Activated naive CD8-positive, alpha-beta T cell treated with anti-CD3 and anti-CD28 coated beads for 36 hours (primary cell): ENCODE measurements at regions not wholly inside any gene's neighbourhood (a gene's known extent, or its start where the extent isn't known, plus 50 kb on each side); places are given as distances from the start of the nearest gene placed in this dataset.

Experiments
- DNase-seq: peaks from one replicate; pipeline ENCODE4 v3.0.0; 2021
- H3K27ac Mint-ChIP-seq: one replicate; pipeline ENCODE4 v1.8.0; 2022; ENCODE audit warnings: mild to moderate bottlenecking, moderate library complexity, mixed read lengths
- H3K27me3 Mint-ChIP-seq: one replicate; pipeline ENCODE4 v1.8.0; 2022; ENCODE audit warnings: mild to moderate bottlenecking, mixed read lengths
- H3K36me3 Mint-ChIP-seq: one replicate; pipeline ENCODE4 v1.8.0; 2021; ENCODE audit warnings: mild to moderate bottlenecking, mixed read lengths
- H3K4me1 Mint-ChIP-seq: one replicate; pipeline ENCODE4 v1.8.0; 2021; ENCODE audit warnings: mixed read lengths
- H3K4me3 Mint-ChIP-seq: one replicate; pipeline ENCODE4 v1.8.0; 2022; ENCODE audit warnings: mild to moderate bottlenecking, moderate library complexity, mixed read lengths
- H3K9me3 Mint-ChIP-seq: one replicate; pipeline ENCODE4 v1.8.0; 2022; ENCODE audit warnings: mixed read lengths

- Mint-ChIP-seq H3K9me3 (peaks cover 6% of the 10 kb centered on the region), H3K4me1 (no peaks in the 10 kb centered on the region), H3K36me3 (no peaks in the 10 kb centered on the region), H3K27me3 (peaks cover 3% of the 10 kb centered on the region), H3K4me3 (no peak overlapping the region), H3K27ac (no peak overlapping the region)
- no peak for DNase-seq
Observed at GRCh38 chr2:55973673-55974072, 50.1 kb upstream of the EFEMP1 start.

- Mint-ChIP-seq H3K27ac (no peak overlapping the region), H3K36me3 (no peaks in the 10 kb centered on the region), H3K27me3 (no peaks in the 10 kb centered on the region), H3K9me3 (peaks cover 10% of the 10 kb centered on the region), H3K4me1 (no peaks in the 10 kb centered on the region), H3K4me3 (no peak overlapping the region)
- no peak for DNase-seq
Observed at GRCh38 chr2:55976681-55977080, 53.1 kb upstream of the EFEMP1 start.

- no peak for DNase-seq
- no peaks in the 10 kb centered on the region for H3K4me1 Mint-ChIP-seq
- no peaks in the 10 kb centered on the region for H3K27me3 Mint-ChIP-seq
- H3K4me3 Mint-ChIP-seq, result no peak overlapping the region
- H3K27ac Mint-ChIP-seq, result no peak overlapping the region
- no peaks in the 10 kb centered on the region for H3K36me3 Mint-ChIP-seq
- H3K9me3 Mint-ChIP-seq, result peaks cover under 1% of the 10 kb centered on the region
Observed at GRCh38 chr2:55985406-55985805, 61.8 kb upstream of the EFEMP1 start.

- DNase-seq, result no peak
- Mint-ChIP-seq H3K4me1 (no peaks in the 10 kb centered on the region), H3K27me3 (no peaks in the 10 kb centered on the region), H3K36me3 (no peaks in the 10 kb centered on the region), H3K9me3 (no peaks in the 10 kb centered on the region), H3K4me3 (no peak overlapping the region), H3K27ac (no peak overlapping the region)
Observed at GRCh38 chr2:55986001-55986400, 62.4 kb upstream of the EFEMP1 start.

- H3K9me3 Mint-ChIP-seq, result no peaks in the 10 kb centered on the region
- H3K27ac Mint-ChIP-seq, result no peak overlapping the region
- DNase-seq, result no peak
- H3K27me3 Mint-ChIP-seq, result peaks cover 4% of the 10 kb centered on the region
- no peak overlapping the region for H3K4me3 Mint-ChIP-seq
- no peaks in the 10 kb centered on the region for H3K4me1 Mint-ChIP-seq
- H3K36me3 Mint-ChIP-seq, result no peaks in the 10 kb centered on the region
Observed at GRCh38 chr2:55986700-55987440, 63.3 kb upstream of the EFEMP1 start.

- H3K27ac Mint-ChIP-seq, result no peak overlapping the region
- H3K9me3 Mint-ChIP-seq, result no peaks in the 10 kb centered on the region
- H3K27me3 Mint-ChIP-seq, result peaks cover 4% of the 10 kb centered on the region
- no peak overlapping the region for H3K4me3 Mint-ChIP-seq
- H3K4me1 Mint-ChIP-seq, result no peaks in the 10 kb centered on the region
- no peak for DNase-seq
- H3K36me3 Mint-ChIP-seq, result no peaks in the 10 kb centered on the region
Observed at GRCh38 chr2:55989405-55989804, 65.8 kb upstream of the EFEMP1 start.

GRCh38 chr2:55992455-55992854, 68.9 kb upstream of the EFEMP1 start:
- Mint-ChIP-seq H3K9me3 (no peaks in the 10 kb centered on the region), H3K4me1 (no peaks in the 10 kb centered on the region)

GRCh38 chr2:55993685-55994084, 70.1 kb upstream of the EFEMP1 start:
- Mint-ChIP-seq H3K4me3 (no peak overlapping the region), H3K27me3 (peaks cover 4% of the 10 kb centered on the region), H3K9me3 (no peaks in the 10 kb centered on the region), H3K27ac (no peak overlapping the region), H3K36me3 (no peaks in the 10 kb centered on the region), H3K4me1 (no peaks in the 10 kb centered on the region)
- DNase-seq, result no peak

More at GRCh38 chr2:55992455-55992854, 68.9 kb upstream of the EFEMP1 start:
- H3K36me3 Mint-ChIP-seq, result no peaks in the 10 kb centered on the region
- no peak overlapping the region for H3K27ac Mint-ChIP-seq
- peaks cover 4% of the 10 kb centered on the region for H3K27me3 Mint-ChIP-seq
- no peak for DNase-seq
- H3K4me3 Mint-ChIP-seq, result no peak overlapping the region

- H3K9me3 Mint-ChIP-seq, result no peaks in the 10 kb centered on the region
- no peak for DNase-seq
- H3K27me3 Mint-ChIP-seq, result peaks cover 4% of the 10 kb centered on the region
- no peaks in the 10 kb centered on the region for H3K4me1 Mint-ChIP-seq
- no peak overlapping the region for H3K4me3 Mint-ChIP-seq
- no peaks in the 10 kb centered on the region for H3K36me3 Mint-ChIP-seq
- H3K27ac Mint-ChIP-seq, result no peak overlapping the region
Observed at GRCh38 chr2:55995211-55995610, 71.6 kb upstream of the EFEMP1 start.

- Mint-ChIP-seq H3K36me3 (no peaks in the 10 kb centered on the region), H3K27ac (no peak overlapping the region), H3K9me3 (no peaks in the 10 kb centered on the region), H3K4me3 (no peak overlapping the region), H3K4me1 (no peaks in the 10 kb centered on the region), H3K27me3 (peaks cover 4% of the 10 kb centered on the region)
- DNase-seq, result no peak
Observed at GRCh38 chr2:55995902-55996301, 72.3 kb upstream of the EFEMP1 start.

- DNase-seq, result no peak
- Mint-ChIP-seq H3K4me1 (no peaks in the 10 kb centered on the region), H3K27ac (no peak overlapping the region), H3K9me3 (no peaks in the 10 kb centered on the region), H3K27me3 (no peaks in the 10 kb centered on the region), H3K36me3 (no peaks in the 10 kb centered on the region), H3K4me3 (no peak overlapping the region)
Observed at GRCh38 chr2:55999231-55999630, 75.6 kb upstream of the EFEMP1 start.

- Mint-ChIP-seq H3K4me3 (no peak overlapping the region), H3K27me3 (no peaks in the 10 kb centered on the region), H3K4me1 (no peaks in the 10 kb centered on the region), H3K36me3 (no peaks in the 10 kb centered on the region), H3K9me3 (no peaks in the 10 kb centered on the region), H3K27ac (no peak overlapping the region)
- DNase-seq, result no peak
Observed at GRCh38 chr2:55999790-56000189, 76.2 kb upstream of the EFEMP1 start.

- Mint-ChIP-seq H3K27me3 (no peaks in the 10 kb centered on the region), H3K4me1 (no peaks in the 10 kb centered on the region), H3K4me3 (no peak overlapping the region), H3K27ac (no peak overlapping the region), H3K9me3 (peaks cover 1% of the 10 kb centered on the region), H3K36me3 (no peaks in the 10 kb centered on the region)
- no peak for DNase-seq
Observed at GRCh38 chr2:56001947-56002346, 78.4 kb upstream of the EFEMP1 start.

GRCh38 chr2:56008661-56009431, 85.3 kb upstream of the EFEMP1 start:
- Mint-ChIP-seq H3K4me1 (no peaks in the 10 kb centered on the region), H3K27me3 (no peaks in the 10 kb centered on the region), H3K4me3 (no peak overlapping the region), H3K27ac (no peak overlapping the region), H3K9me3 (peaks cover 1% of the 10 kb centered on the region), H3K36me3 (no peaks in the 10 kb centered on the region)
- DNase-seq, result no peak

- no peaks in the 10 kb centered on the region for H3K4me1 Mint-ChIP-seq
- no peak overlapping the region for H3K27ac Mint-ChIP-seq
- no peak overlapping the region for H3K4me3 Mint-ChIP-seq
Observed at GRCh38 chr2:56009758-56010458, 86.3 kb upstream of the EFEMP1 start.

More at GRCh38 chr2:56009758-56010458, 86.3 kb upstream of the EFEMP1 start:
- H3K36me3 Mint-ChIP-seq, result no peaks in the 10 kb centered on the region
- no peaks in the 10 kb centered on the region for H3K27me3 Mint-ChIP-seq
- H3K9me3 Mint-ChIP-seq, result peaks cover 1% of the 10 kb centered on the region
- DNase-seq, result no peak
